ENCODE measurements at regions not wholly inside any gene's neighbourhood (a gene's known extent, or its start where the extent isn't known, plus 50 kb on each side); places are given as distances from the start of the nearest gene placed in this dataset.

- no peak for TF ChIP-seq CREB1 (IDR thresholded peaks at IDR 0.05; ENCODE audit: low read depth)
- no peak for TF ChIP-seq FOXM1 (IDR thresholded peaks at IDR 0.05; ENCODE audit: borderline replicate concordance, low read depth)
- no peak for TF ChIP-seq MAX (IDR thresholded peaks at IDR 0.05)
- TF ChIP-seq EP300 (IDR thresholded peaks at IDR 0.05; ENCODE audit: borderline replicate concordance) = no peak
- TF ChIP-seq REST (IDR thresholded peaks at IDR 0.05; ENCODE audit: low read depth) = no peak
- no peak for TF ChIP-seq USF1 (IDR thresholded peaks at IDR 0.05)
- TF ChIP-seq TCF12 (IDR thresholded peaks at IDR 0.05; ENCODE audit: low read depth) = no peak
Measured at GRCh38 chr1:229817936-229818335, 191.9 kb downstream of the URB2 start.
